ENCODE measurements at regions not wholly inside any gene's neighbourhood (a gene's known extent, or its start where the extent isn't known, plus 50 kb on each side); places are given as distances from the start of the nearest gene placed in this dataset.

DNA sequence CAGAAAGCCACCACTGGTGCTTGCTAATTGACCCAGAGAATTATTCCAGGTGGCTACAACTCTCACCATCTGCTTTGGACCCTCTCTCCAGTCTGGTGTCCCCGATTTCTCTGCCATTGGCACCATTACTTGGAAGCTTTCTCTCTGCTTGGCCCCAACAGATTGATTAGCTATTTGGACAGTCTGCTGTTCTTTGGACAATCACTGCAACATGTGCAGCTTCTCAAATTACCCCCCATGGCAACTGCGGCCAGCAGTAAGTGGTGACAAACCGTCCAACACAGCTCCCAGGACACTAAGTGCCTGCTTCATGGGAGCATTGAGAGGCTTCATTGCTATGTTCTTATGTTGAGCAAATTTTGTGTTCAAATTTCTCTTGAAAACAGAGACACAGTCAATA is 309.8 kb downstream of the TAF11L14 start:
- TF ChIP-seq GLIS3 (CRISPR knock-in tag; IDR thresholded peaks at IDR 0.05) (no peak), ZC3H10 (CRISPR knock-in tag; IDR thresholded peaks at IDR 0.05) (no peak), ZNF70 (CRISPR knock-in tag; IDR thresholded peaks at IDR 0.05) (no peak), RARB (CRISPR knock-in tag; IDR thresholded peaks at IDR 0.05) (no peak), ISL1 (CRISPR knock-in tag; IDR thresholded peaks at IDR 0.05) (no peak), OSR1 (CRISPR knock-in tag; IDR thresholded peaks at IDR 0.05) (no peak), ARNTL (CRISPR knock-in tag; IDR thresholded peaks at IDR 0.05; ENCODE audit: borderline replicate concordance, low read depth) (no peak)
- TF ChIP-seq, protein P1, sequence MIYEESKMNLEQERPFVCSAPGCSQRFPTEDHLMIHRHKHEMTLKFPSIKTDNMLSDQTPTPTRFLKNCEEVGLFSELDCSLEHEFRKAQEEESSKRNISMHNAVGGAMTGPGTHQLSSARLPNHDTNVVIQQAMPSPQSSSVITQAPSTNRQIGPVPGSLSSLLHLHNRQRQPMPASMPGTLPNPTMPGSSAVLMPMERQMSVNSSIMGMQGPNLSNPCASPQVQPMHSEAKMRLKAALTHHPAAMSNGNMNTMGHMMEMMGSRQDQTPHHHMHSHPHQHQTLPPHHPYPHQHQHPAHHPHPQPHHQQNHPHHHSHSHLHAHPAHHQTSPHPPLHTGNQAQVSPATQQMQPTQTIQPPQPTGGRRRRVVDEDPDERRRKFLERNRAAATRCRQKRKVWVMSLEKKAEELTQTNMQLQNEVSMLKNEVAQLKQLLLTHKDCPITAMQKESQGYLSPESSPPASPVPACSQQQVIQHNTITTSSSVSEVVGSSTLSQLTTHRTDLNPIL (CRISPR knock-in tag; IDR thresholded peaks at IDR 0.05; ENCODE audit: low read depth) = no peak
